GM12878 (cell line): ENCODE measurements at regions not wholly inside any gene's neighbourhood (a gene's known extent, or its start where the extent isn't known, plus 50 kb on each side); places are given as distances from the start of the nearest gene placed in this dataset.

ENCODE experiments used
- CHD1 ChIP-seq: IDR thresholded peaks from 2 replicates; pipeline ENCODE4 v1.6.1; 2012; ENCODE audit warnings: low read depth, low read length, improper control_type of control experiment
- CTCF ChIP-seq, 3 experiments: IDR thresholded peaks in 2 of 3; conservative IDR thresholded peaks in 1 of 3; 2 replicates each; pipeline ENCODE4 v1.5.1; 2011; ENCODE audit warnings: low read depth in 3 of 3, low read length in 3 of 3, mild to moderate bottlenecking in 3 of 3, control low read depth in 2 of 3, moderate library complexity in 2 of 3, inconsistent platforms in 1 of 3, mixed read lengths in 1 of 3; ENCODE audit not compliant: control insufficient read depth in 2 of 3, insufficient read depth in 1 of 3; ENCODE audit errors: extremely low read depth in 1 of 3
- ETV6 ChIP-seq, 2 experiments: fragments of 450-650 bp in 1 of 2; IDR thresholded peaks in 1 of 2; conservative IDR thresholded peaks in 1 of 2; 2 replicates each; pipeline ENCODE4 v1.6.1; 2014; ENCODE audit warnings: antibody characterized with exemption in 1 of 2, borderline replicate concordance in 1 of 2, low read depth in 1 of 2, mild to moderate bottlenecking in 1 of 2, moderate library complexity in 1 of 2
- HDAC2 ChIP-seq: fragments of 200-600 bp; sonication (generic); IDR thresholded peaks from 2 replicates; pipeline ENCODE4 v1.6.1; 2017
- JUND ChIP-seq: IDR thresholded peaks from 2 replicates; pipeline ENCODE4 v1.6.1; 2012; ENCODE audit warnings: low read depth, mild to moderate bottlenecking, low read length, improper control_type of control experiment, moderate library complexity
- MYC ChIP-seq: IDR thresholded peaks from 2 replicates; pipeline ENCODE4 v1.6.1; 2011; ENCODE audit warnings: mild to moderate bottlenecking, low read length, moderate library complexity, inconsistent platforms; ENCODE audit not compliant: insufficient read depth, insufficient replicate concordance, insufficient read length, severe bottlenecking
- POLR2A ChIP-seq: IDR thresholded peaks from 2 replicates; pipeline ENCODE4 v1.6.1; 2011; ENCODE audit warnings: low read depth, mild to moderate bottlenecking, low read length
- TCF7 ChIP-seq: IDR thresholded peaks from 2 replicates; pipeline ENCODE4 v1.6.1; 2014; ENCODE audit warnings: antibody characterized with exemption, borderline replicate concordance
- ZBTB40 ChIP-seq: fragments of 450-650 bp; IDR thresholded peaks from 2 replicates; pipeline ENCODE4 v1.6.1; 2016; ENCODE audit warnings: mild to moderate bottlenecking, moderate library complexity, borderline replicate concordance
- TF ChIP-seq, protein P1 (sequence below): fragments of 450-650 bp; IDR thresholded peaks from 2 replicates; pipeline ENCODE4 v1.6.1; 2017; ENCODE audit warnings: borderline replicate concordance
- TF ChIP-seq, protein P2 (sequence below): IDR thresholded peaks from 2 replicates; pipeline ENCODE4 v1.6.1; 2012; ENCODE audit warnings: low read depth, low read length, improper control_type of control experiment

GRCh38 chr7:1365846-1366245 is 93.4 kb downstream of the MICALL2 start:
- no peak for TF ChIP-seq CTCF (IDR thresholded peaks at IDR 0.05 in 2 of 3, conservative IDR thresholded peaks at IDR 0.05 in 1 of 3; ENCODE audit: control insufficient read depth in 2 of 3, extremely low read depth in 1 of 3, insufficient read depth in 1 of 3, low read depth in 3 of 3, low read length in 3 of 3)
- no peak for TF ChIP-seq ETV6 (conservative IDR thresholded peaks at IDR 0.05 in 1 of 2, IDR thresholded peaks at IDR 0.05 in 1 of 2; ENCODE audit: borderline replicate concordance in 1 of 2, low read depth in 1 of 2)
- TF ChIP-seq, protein P1, sequence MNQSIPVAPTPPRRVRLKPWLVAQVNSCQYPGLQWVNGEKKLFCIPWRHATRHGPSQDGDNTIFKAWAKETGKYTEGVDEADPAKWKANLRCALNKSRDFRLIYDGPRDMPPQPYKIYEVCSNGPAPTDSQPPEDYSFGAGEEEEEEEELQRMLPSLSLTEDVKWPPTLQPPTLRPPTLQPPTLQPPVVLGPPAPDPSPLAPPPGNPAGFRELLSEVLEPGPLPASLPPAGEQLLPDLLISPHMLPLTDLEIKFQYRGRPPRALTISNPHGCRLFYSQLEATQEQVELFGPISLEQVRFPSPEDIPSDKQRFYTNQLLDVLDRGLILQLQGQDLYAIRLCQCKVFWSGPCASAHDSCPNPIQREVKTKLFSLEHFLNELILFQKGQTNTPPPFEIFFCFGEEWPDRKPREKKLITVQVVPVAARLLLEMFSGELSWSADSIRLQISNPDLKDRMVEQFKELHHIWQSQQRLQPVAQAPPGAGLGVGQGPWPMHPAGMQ = no peak
- TF ChIP-seq, protein P2, sequence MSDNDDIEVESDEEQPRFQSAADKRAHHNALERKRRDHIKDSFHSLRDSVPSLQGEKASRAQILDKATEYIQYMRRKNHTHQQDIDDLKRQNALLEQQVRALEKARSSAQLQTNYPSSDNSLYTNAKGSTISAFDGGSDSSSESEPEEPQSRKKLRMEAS = no peak
- TF ChIP-seq JUND = no peak
- TF ChIP-seq TCF7 = no peak
- TF ChIP-seq POLR2A = no peak
- no peak for TF ChIP-seq CHD1
- TF ChIP-seq ZBTB40 = no peak
- TF ChIP-seq HDAC2 = no peak
- no peak for TF ChIP-seq MYC
